Fibroblast of the aortic adventitia (primary cell): ENCODE measurements at regions not wholly inside any gene's neighbourhood (a gene's known extent, or its start where the extent isn't known, plus 50 kb on each side); places are given as distances from the start of the nearest gene placed in this dataset.
A peak's percentile ranks its signal among the peaks of the same experiment; 100 is the strongest.

Source experiments
- DNase-seq: peaks from one replicate; pipeline ENCODE4 v3.0.0-alpha.2; 2010; ENCODE audit warnings: low read depth
- H3K4me3 ChIP-seq: 2 replicates; pipeline ENCODE4 v1.5.1; 2011; ENCODE audit warnings: low read depth, mild to moderate bottlenecking, control low read depth, low read length, moderate library complexity
- CTCF ChIP-seq: IDR thresholded peaks from 2 replicates; pipeline ENCODE4 v1.5.1; 2011; ENCODE audit warnings: mild to moderate bottlenecking, low read length, control low read depth, inconsistent platforms; ENCODE audit not compliant: insufficient read depth

DNA sequence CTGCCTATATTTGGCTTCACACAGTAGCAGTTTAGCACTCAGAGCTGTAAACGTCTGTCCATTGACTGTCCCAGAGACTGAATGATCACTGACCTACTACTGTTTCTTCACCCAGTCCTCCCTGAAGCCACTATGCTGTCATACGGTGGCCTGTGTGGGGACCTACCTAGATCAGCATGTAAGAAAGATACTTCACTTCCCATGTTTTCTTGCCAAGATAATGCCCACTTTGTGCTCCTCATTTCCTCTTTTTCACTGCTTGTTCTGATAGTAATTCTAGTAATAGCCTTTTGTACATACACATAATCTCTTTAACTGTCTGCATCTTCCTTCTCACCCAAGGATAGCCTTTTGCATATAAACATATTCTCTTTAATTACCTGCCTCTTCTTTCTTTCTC, 109.9 kb upstream of the TIAM2 start:
- no peak for DNase-seq
- no peak overlapping the region for H3K4me3 ChIP-seq
- TF ChIP-seq CTCF, result no peak

GRCh38 chr6:154886016-154886415, 109.1 kb upstream of the TIAM2 start:
- DNase-seq, result no peak
- no peak for TF ChIP-seq CTCF
- no peak overlapping the region for H3K4me3 ChIP-seq

DNA sequence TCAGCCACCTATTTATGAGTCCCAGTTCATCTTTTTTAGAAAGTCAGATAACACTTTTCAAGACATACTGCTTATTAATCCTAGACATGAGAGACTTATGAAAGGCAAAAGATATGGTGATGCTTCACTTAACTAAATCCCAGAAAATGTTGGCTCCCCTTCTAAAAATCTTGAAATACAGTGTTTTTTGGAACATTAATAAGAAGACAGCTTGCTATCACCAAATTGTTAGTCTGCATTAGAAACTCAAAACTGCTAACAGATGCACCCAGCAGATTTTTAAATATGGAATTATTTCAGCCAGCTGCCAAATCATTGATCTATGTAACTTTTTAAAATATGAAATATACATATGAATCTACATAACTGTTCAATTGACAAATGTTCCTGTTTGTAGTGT, 108.6 kb upstream of the TIAM2 start:
- no peak for DNase-seq
- H3K4me3 ChIP-seq, result no peak overlapping the region
- no peak for TF ChIP-seq CTCF

- DNase-seq, result no peak
- no peak for TF ChIP-seq CTCF
These were observed 108.1 kb upstream of the TIAM2 start for GRCh38 chr6:154887051-154887450.

DNA sequence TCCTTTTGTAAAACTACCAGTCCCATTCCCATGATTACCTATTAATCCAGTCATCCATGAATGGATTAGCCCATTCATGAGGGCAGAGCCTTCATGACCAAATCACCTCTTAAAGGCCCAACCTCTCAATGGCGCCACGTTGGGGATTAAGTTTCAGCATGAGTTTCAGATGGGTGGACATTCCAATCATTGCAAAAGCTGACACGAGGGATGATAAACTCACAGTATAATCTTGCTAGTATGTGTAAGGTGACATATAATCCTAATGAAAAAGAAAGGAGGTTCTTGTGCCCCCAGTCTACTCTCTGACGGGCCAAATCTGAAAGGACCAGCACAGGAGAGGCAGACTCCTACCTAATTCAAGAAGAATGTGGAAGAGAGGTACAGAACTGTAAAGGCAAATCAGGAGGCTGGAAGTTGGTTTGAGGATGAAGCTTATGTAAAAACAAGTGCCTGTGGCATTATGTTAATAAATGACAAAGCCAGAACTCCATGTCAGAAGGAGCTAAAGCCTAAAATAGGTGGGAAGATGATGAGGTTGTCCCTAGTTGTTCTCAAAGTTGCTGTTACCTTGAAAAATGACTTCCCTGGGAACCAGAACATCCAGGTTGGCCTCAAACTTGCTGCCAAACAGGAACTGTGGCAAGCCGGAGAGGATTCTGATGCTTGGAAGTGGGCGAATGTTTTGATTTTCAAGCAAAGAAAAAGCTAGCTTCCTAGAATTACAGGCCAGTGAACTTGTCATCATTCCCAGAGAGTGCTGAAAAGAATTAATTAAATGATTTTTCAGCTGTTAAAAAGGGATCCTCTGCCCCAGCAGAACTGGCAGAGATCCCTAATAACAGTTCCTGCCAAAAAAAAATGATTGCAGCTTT, 106.5 kb upstream of the TIAM2 start:
- no peak for TF ChIP-seq CTCF
- peak; percentile 15 for DNase-seq
- no peak overlapping the region for H3K4me3 ChIP-seq

More at GRCh38 chr6:154887051-154887450, 108.1 kb upstream of the TIAM2 start:
- no peak overlapping the region for H3K4me3 ChIP-seq

GRCh38 chr6:154890874-154891273, 104.2 kb upstream of the TIAM2 start:
- no peak for TF ChIP-seq CTCF
- no peak for DNase-seq
- H3K4me3 ChIP-seq, result no peak overlapping the region
